Progenitor cell of endocrine pancreas (in vitro differentiated cells): ENCODE measurements at regions not wholly inside any gene's neighbourhood (a gene's known extent, or its start where the extent isn't known, plus 50 kb on each side); places are given as distances from the start of the nearest gene placed in this dataset.

Experiments
- DNase-seq: peaks from one replicate; pipeline ENCODE4 v3.0.0; 2021; ENCODE audit warnings: low spot score; ENCODE audit not compliant: unreplicated experiment
- H3K27ac Mint-ChIP-seq: 2 replicates; pipeline ENCODE4 v1.8.0; 2021; ENCODE audit warnings: mild to moderate bottlenecking, moderate library complexity, mixed read lengths
- H3K27me3 Mint-ChIP-seq: 2 replicates; pipeline ENCODE4 v1.8.0; 2021; ENCODE audit warnings: mixed read lengths
- H3K36me3 Mint-ChIP-seq: 2 replicates; pipeline ENCODE4 v1.8.0; 2022; ENCODE audit warnings: mixed read lengths; ENCODE audit not compliant: insufficient read depth
- H3K4me1 Mint-ChIP-seq: 2 replicates; pipeline ENCODE4 v1.8.0; 2021; ENCODE audit warnings: low read depth, mixed read lengths
- H3K4me3 Mint-ChIP-seq: 2 replicates; pipeline ENCODE4 v1.8.0; 2021; ENCODE audit warnings: low read depth, mild to moderate bottlenecking, moderate library complexity, mixed read lengths
- H3K9me3 Mint-ChIP-seq: 2 replicates; pipeline ENCODE4 v1.8.0; 2021; ENCODE audit warnings: low read depth, mixed read lengths
- TF ChIP-seq, protein P1 (sequence below): fragments of 200-600 bp; sonication (generic); IDR thresholded peaks from one replicate; pipeline ENCODE4 v1.5.0; 2021; ENCODE audit warnings: antibody characterized with exemption, mild to moderate bottlenecking; ENCODE audit not compliant: unreplicated experiment

DNA sequence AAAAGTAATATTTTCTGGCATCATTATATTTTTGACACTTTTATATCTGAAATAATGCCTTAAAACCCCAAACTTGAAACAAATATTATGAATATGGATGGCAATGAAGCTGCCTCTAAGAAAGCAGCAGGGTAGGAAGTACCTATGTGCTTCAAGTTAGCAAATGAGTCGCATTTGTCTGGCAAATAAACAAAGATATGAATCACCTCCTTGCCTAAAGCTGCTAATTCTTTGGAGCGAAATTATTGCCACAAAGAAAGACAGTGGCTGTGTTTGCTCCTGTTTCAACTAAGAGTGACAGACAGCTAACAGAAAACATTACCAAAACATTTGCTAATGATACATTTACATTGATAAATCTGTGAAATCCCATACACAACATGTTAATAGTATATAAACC is 854.9 kb downstream of the RPS29 start:
- Mint-ChIP-seq H3K4me1 (no peaks in the 10 kb centered on the region), H3K27me3 (no peaks in the 10 kb centered on the region), H3K36me3 (no peaks in the 10 kb centered on the region), H3K4me3 (no peak overlapping the region), H3K9me3 (peaks cover 13% of the 10 kb centered on the region), H3K27ac (no peak overlapping the region)
- TF ChIP-seq, protein P1, sequence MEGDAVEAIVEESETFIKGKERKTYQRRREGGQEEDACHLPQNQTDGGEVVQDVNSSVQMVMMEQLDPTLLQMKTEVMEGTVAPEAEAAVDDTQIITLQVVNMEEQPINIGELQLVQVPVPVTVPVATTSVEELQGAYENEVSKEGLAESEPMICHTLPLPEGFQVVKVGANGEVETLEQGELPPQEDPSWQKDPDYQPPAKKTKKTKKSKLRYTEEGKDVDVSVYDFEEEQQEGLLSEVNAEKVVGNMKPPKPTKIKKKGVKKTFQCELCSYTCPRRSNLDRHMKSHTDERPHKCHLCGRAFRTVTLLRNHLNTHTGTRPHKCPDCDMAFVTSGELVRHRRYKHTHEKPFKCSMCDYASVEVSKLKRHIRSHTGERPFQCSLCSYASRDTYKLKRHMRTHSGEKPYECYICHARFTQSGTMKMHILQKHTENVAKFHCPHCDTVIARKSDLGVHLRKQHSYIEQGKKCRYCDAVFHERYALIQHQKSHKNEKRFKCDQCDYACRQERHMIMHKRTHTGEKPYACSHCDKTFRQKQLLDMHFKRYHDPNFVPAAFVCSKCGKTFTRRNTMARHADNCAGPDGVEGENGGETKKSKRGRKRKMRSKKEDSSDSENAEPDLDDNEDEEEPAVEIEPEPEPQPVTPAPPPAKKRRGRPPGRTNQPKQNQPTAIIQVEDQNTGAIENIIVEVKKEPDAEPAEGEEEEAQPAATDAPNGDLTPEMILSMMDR = no peak
- DNase-seq = no peak

DNA sequence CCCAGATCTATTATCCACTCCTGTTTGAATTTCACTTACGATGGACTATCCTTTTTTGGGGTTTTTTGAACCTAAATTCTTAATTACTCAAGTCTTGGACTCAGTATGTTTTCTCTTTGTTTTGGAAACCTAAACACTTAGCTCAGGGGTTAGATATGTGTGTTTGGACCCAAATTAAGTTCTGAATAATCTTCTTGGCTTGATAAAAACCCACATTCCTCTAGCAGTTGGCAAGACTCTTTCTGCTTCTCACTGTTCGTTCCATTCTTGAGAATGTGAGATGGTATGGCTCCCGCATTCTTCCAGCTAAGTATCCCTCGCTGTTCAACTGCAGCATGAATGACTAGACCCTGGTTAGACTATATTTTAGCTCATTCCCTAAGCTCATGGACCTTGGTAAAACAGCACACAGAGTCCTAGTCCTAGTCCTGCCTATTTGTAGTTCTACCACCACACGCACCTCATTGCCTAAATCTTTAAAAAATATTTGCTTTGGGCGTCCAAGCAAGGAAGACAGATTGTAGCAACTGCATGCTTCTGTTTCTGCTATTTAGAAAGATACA is 860.0 kb downstream of the RPS29 start:
- H3K4me1 Mint-ChIP-seq = peaks cover 5% of the 10 kb centered on the region
- no peak overlapping the region for H3K27ac Mint-ChIP-seq
- H3K36me3 Mint-ChIP-seq = no peaks in the 10 kb centered on the region
- H3K9me3 Mint-ChIP-seq = no peaks in the 10 kb centered on the region
- TF ChIP-seq, protein P1 = no peak
- DNase-seq = no peak
- H3K27me3 Mint-ChIP-seq = no peaks in the 10 kb centered on the region
- no peak overlapping the region for H3K4me3 Mint-ChIP-seq

DNA sequence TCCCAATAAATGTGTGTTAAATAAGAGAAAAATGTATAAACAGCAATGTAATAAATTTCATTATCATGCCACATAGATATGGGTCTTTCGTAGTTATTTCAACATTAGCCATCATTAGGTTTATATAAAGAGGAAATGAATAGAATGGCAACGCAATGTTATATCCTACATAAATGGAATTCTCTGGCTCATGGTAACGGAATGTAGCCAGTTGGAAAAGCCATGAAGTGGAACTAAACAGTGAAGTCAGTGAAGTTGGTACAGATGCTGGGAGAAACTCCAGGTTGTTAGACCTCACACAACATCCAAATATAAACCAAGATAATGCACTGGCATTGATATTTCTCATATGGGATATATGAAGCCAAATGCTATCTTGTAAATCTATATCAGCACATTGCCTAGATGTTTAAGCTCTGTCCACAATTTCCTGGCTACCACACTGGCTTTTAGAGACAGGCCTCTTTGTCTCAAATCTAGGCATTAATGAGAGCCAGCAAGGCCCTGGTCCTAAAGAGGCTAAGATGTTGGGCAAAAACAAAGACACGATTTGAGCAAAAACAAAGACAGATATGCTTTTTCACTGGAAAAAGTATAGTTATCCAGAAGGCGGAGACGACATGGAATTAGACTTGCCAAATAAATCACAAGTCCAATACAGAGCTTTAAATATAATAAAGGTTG is 861.0 kb downstream of the RPS29 start:
- H3K4me3 Mint-ChIP-seq = no peak overlapping the region
- TF ChIP-seq, protein P1 = no peak
- no peak for DNase-seq
- no peaks in the 10 kb centered on the region for H3K9me3 Mint-ChIP-seq
- peaks cover 5% of the 10 kb centered on the region for H3K4me1 Mint-ChIP-seq
- no peak overlapping the region for H3K27ac Mint-ChIP-seq
- H3K36me3 Mint-ChIP-seq = no peaks in the 10 kb centered on the region
- H3K27me3 Mint-ChIP-seq = no peaks in the 10 kb centered on the region

DNA sequence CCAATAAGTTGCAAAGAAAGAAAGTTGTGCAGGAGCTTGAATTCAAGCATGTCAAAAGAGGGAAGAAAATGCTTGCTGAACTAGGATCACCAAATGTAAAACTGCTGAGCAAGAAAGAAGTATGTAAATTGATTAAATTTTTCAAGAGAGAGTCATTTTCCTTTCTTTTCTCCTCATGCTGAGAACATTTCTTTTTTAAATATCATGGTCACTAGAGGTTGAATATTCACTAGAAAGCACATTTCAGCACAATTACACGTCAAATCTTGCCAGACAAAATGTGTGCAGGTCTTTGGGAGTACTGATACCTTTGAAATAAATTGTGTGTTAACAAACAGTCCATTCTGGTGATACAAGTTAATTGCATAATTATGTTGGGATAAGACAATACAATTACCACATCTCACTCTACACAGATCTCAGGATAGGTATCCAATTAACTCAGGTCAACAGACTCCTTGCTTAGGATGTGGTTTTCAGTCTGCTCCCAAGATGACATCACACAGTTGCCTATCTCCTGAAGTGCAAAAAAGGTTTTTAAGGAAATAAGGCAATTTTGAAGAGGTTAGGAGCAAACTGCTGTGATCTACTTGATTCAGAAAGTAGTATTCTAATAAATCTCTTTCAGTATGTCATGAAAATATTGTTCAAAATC is 862.2 kb downstream of the RPS29 start:
- Mint-ChIP-seq H3K27ac (no peak overlapping the region), H3K4me1 (peaks cover 5% of the 10 kb centered on the region), H3K4me3 (no peak overlapping the region), H3K36me3 (no peaks in the 10 kb centered on the region), H3K9me3 (no peaks in the 10 kb centered on the region), H3K27me3 (no peaks in the 10 kb centered on the region)
- TF ChIP-seq, protein P1 = no peak
- DNase-seq = no peak

DNA sequence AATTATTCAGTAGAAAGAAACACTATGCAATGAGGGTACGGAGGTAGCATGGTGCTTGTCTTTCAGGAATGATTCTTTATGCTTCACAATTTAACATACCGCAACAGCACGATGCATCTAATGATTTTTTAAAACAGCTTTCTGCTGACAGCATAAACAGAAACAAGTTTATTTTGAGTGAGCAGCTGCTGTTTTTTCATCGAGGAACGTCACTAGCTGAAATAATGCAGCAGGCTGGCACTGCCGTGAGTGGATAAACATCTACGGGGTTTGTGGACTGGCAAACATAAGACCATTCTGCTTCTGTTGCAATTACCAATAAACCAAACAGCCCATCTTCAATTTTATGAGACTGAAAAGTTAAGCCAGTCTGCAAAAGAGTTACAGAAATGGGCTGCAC is 871.8 kb downstream of the RPS29 start:
- no peak for DNase-seq
- Mint-ChIP-seq H3K27ac (no peak overlapping the region), H3K27me3 (no peaks in the 10 kb centered on the region), H3K4me3 (no peak overlapping the region), H3K4me1 (no peaks in the 10 kb centered on the region), H3K9me3 (no peaks in the 10 kb centered on the region), H3K36me3 (no peaks in the 10 kb centered on the region)
- TF ChIP-seq, protein P1 = no peak
